ENCODE measurements at regions not wholly inside any gene's neighbourhood (a gene's known extent, or its start where the extent isn't known, plus 50 kb on each side); places are given as distances from the start of the nearest gene placed in this dataset.

DNA sequence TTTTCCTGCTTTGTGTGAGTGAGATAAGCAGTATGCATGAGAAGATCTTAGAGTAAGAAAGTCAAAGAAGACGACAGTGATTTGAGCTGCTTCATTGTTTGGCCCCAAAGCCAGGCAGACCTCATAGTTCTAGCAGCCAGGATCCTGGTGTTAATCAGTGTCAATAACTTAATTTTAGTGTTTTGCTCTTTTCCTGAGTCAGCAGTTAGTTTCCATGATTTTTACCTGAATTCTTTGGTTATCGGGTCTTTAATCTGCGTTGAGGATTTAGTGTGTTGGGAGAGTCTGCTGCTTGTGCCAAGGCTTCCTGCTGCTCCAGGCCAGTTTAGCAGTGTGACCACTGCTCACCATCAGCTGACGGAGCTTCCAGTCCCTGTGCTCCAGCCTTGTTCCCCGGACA, 241.6 kb upstream of the SOX5 start:
- TF ChIP-seq ELF4 (IDR thresholded peaks at IDR 0.05) (no peak), BHLHE40 (IDR thresholded peaks at IDR 0.05; ENCODE audit: borderline replicate concordance) (no peak), NFRKB (IDR thresholded peaks at IDR 0.05) (no peak), ZNF384 (IDR thresholded peaks at IDR 0.05) (no peak), SP1 (IDR thresholded peaks at IDR 0.05) (no peak), CTBP1 (IDR thresholded peaks at IDR 0.05; ENCODE audit: borderline replicate concordance) (no peak), L3MBTL2 (conservative IDR thresholded peaks at IDR 0.05) (no peak), FOXM1 (IDR thresholded peaks at IDR 0.05; ENCODE audit: borderline replicate concordance) (no peak)
- no peak for DNase-seq (ENCODE audit: extremely low spot score)
- ChIA-PET CTCF (no interaction called here), POLR2A (no interaction called here)

- ChIA-PET POLR2A (no interaction called here), CTCF (no interaction called here)
- no peak for DNase-seq (ENCODE audit: extremely low spot score)
- TF ChIP-seq BHLHE40 (IDR thresholded peaks at IDR 0.05; ENCODE audit: borderline replicate concordance) (no peak), SP1 (IDR thresholded peaks at IDR 0.05) (no peak)
Observed at GRCh38 chr12:24185782-24186181, 236.3 kb upstream of the SOX5 start.

DNA sequence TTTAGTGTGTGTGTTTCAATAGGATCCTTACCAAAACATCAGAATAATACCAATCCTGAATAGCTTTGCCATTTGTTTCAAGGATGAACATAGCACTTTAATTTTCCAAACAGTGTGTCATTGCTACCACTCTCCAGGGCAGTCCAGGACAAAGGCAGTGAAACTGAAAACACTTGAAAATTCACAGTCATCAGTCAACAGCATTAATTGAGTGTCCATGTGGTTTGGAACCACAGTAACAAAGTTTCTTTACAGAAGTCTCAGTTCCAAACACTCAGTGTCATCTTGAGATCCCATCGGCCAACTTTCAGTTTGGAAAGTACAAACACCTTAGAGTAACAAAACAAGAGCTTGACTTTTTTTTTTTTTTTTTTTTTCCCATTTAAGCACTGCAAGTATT, 228.4 kb upstream of the SOX5 start:
- ChIA-PET CTCF (interaction anchor here (0.9 kb wide), 1 partner anchor 64 kb away, joined by 6 read pairs; no protein-coding TSS in a partner anchor), POLR2A (no interaction called here)
- DNase-seq (ENCODE audit: extremely low spot score) = no peak
- no peak for TF ChIP-seq ARNT (IDR thresholded peaks at IDR 0.05)
- no peak for TF ChIP-seq LEF1 (IDR thresholded peaks at IDR 0.05; ENCODE audit: borderline replicate concordance)
- no peak for TF ChIP-seq NFRKB (IDR thresholded peaks at IDR 0.05)
- TF ChIP-seq FOXM1 (IDR thresholded peaks at IDR 0.05; ENCODE audit: borderline replicate concordance) = no peak
- TF ChIP-seq BHLHE40 (IDR thresholded peaks at IDR 0.05; ENCODE audit: borderline replicate concordance) = no peak
- TF ChIP-seq FOXK2 (IDR thresholded peaks at IDR 0.05) = no peak
- TF ChIP-seq FOXA1 (IDR thresholded peaks at IDR 0.05) = no peak
- no peak for TF ChIP-seq L3MBTL2 (conservative IDR thresholded peaks at IDR 0.05)
- no peak for TF ChIP-seq ZNF384 (IDR thresholded peaks at IDR 0.05)
- TF ChIP-seq SUZ12 (IDR thresholded peaks at IDR 0.05) = no peak
- TF ChIP-seq PKNOX1 (IDR thresholded peaks at IDR 0.05) = no peak
- TF ChIP-seq TARDBP (IDR thresholded peaks at IDR 0.05) = no peak
- no peak for TF ChIP-seq HDGF (IDR thresholded peaks at IDR 0.05; ENCODE audit: borderline replicate concordance)
- TF ChIP-seq CTBP1 (IDR thresholded peaks at IDR 0.05; ENCODE audit: borderline replicate concordance) = no peak
- no peak for TF ChIP-seq SP1 (IDR thresholded peaks at IDR 0.05)
- no peak for TF ChIP-seq ELF4 (IDR thresholded peaks at IDR 0.05)

- ChIA-PET POLR2A (no interaction called here), CTCF (no interaction called here)
- no peak for DNase-seq (ENCODE audit: extremely low spot score)
- TF ChIP-seq ZNF384 (IDR thresholded peaks at IDR 0.05) = no peak
- no peak for TF ChIP-seq CTBP1 (IDR thresholded peaks at IDR 0.05; ENCODE audit: borderline replicate concordance)
- no peak for TF ChIP-seq HDGF (IDR thresholded peaks at IDR 0.05; ENCODE audit: borderline replicate concordance)
- TF ChIP-seq PKNOX1 (IDR thresholded peaks at IDR 0.05) = no peak
- TF ChIP-seq BHLHE40 (IDR thresholded peaks at IDR 0.05; ENCODE audit: borderline replicate concordance) = no peak
- TF ChIP-seq FOXK2 (IDR thresholded peaks at IDR 0.05) = no peak
- no peak for TF ChIP-seq ELF4 (IDR thresholded peaks at IDR 0.05)
- no peak for TF ChIP-seq L3MBTL2 (conservative IDR thresholded peaks at IDR 0.05)
- no peak for TF ChIP-seq NFRKB (IDR thresholded peaks at IDR 0.05)
- no peak for TF ChIP-seq LEF1 (IDR thresholded peaks at IDR 0.05; ENCODE audit: borderline replicate concordance)
Observed at GRCh38 chr12:24175929-24176328, 226.5 kb upstream of the SOX5 start.

DNA sequence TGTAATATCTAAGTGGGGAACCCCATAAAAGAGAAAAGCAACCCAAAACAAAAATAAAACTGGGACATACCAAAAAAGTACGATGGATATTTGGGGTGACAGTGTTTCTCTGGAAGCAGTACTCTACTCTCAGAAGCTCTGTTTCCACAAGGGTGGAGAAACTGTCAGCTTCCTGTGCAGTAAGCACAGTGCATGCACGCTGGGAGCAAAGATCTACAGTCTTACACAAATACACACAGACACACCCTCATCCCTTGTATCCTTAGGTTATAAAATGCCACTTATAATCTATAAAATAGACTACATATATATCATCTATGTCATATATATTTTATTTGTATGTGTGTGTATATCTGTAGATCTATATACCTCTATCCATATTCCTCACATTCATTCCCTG, 225.8 kb upstream of the SOX5 start:
- TF ChIP-seq CTBP1 (IDR thresholded peaks at IDR 0.05; ENCODE audit: borderline replicate concordance) (no peak), ARNT (IDR thresholded peaks at IDR 0.05) (no peak), TARDBP (IDR thresholded peaks at IDR 0.05) (no peak), PKNOX1 (IDR thresholded peaks at IDR 0.05) (no peak), HDGF (IDR thresholded peaks at IDR 0.05; ENCODE audit: borderline replicate concordance) (no peak), FOXK2 (IDR thresholded peaks at IDR 0.05) (no peak), ELF4 (IDR thresholded peaks at IDR 0.05) (no peak), L3MBTL2 (conservative IDR thresholded peaks at IDR 0.05) (no peak), FOXM1 (IDR thresholded peaks at IDR 0.05; ENCODE audit: borderline replicate concordance) (no peak), SP1 (IDR thresholded peaks at IDR 0.05) (no peak), FOXA1 (IDR thresholded peaks at IDR 0.05) (no peak), ZNF384 (IDR thresholded peaks at IDR 0.05) (no peak), LEF1 (IDR thresholded peaks at IDR 0.05; ENCODE audit: borderline replicate concordance) (no peak), NFRKB (IDR thresholded peaks at IDR 0.05) (no peak), BHLHE40 (IDR thresholded peaks at IDR 0.05; ENCODE audit: borderline replicate concordance) (no peak), SUZ12 (IDR thresholded peaks at IDR 0.05) (no peak)
- no peak for DNase-seq (ENCODE audit: extremely low spot score)
- CTCF ChIA-PET = no interaction called here
- POLR2A ChIA-PET = no interaction called here

GRCh38 chr12:24173067-24173466, 223.6 kb upstream of the SOX5 start:
- ChIA-PET CTCF (no interaction called here), POLR2A (no interaction called here)
- no peak for DNase-seq (ENCODE audit: extremely low spot score)
- TF ChIP-seq PKNOX1 (IDR thresholded peaks at IDR 0.05) = peak; percentile 81
- no peak for TF ChIP-seq BHLHE40 (IDR thresholded peaks at IDR 0.05; ENCODE audit: borderline replicate concordance)
- TF ChIP-seq L3MBTL2 (conservative IDR thresholded peaks at IDR 0.05) = no peak
- TF ChIP-seq LEF1 (IDR thresholded peaks at IDR 0.05; ENCODE audit: borderline replicate concordance) = no peak
- no peak for TF ChIP-seq SP1 (IDR thresholded peaks at IDR 0.05)
- no peak for TF ChIP-seq NFRKB (IDR thresholded peaks at IDR 0.05)
- TF ChIP-seq FOXM1 (IDR thresholded peaks at IDR 0.05; ENCODE audit: borderline replicate concordance) = no peak
- TF ChIP-seq SUZ12 (IDR thresholded peaks at IDR 0.05) = no peak
